B cell (primary cell): ENCODE measurements at regions not wholly inside any gene's neighbourhood (a gene's known extent, or its start where the extent isn't known, plus 50 kb on each side); places are given as distances from the start of the nearest gene placed in this dataset.

ENCODE experiments used
- ATAC-seq: fragments of 200-7000 bp; cut with Tn5 transposase; one replicate; pipeline ENCODE4 v1.10.0; 2021; ENCODE audit warnings: low read depth, mild to moderate bottlenecking, moderate number of reproducible peaks, moderate library complexity
- CTCF ChIA-PET: fragments of 350-600 bp; sonication (Branson Sonifier 250); formaldehyde crosslinking; loops from one replicate; lab custom pipeline; 2021; ENCODE audit warnings: antibody characterized with exemption, inconsistent platforms; lab: Charles Lee
- POLR2A ChIA-PET: fragments of 350-600 bp; sonication (Branson Sonifier 250); formaldehyde crosslinking; loops from one replicate; lab custom pipeline; 2021; ENCODE audit warnings: antibody characterized with exemption; lab: Charles Lee
- DNase-seq: peaks from one replicate; pipeline ENCODE4 v3.0.0; 2013
- H2AFZ ChIP-seq: 2 replicates; pipeline ENCODE4 v1.6.1; 2012; ENCODE audit warnings: mild to moderate bottlenecking, low read depth, low read length; ENCODE audit not compliant: insufficient read depth, poor library complexity, severe bottlenecking
- H3K27ac ChIP-seq, 2 donors: 1 replicate in 1 of 2; 2 replicates in 1 of 2; pipeline ENCODE4 v1.5.1; 2012 to 2013; ENCODE audit warnings: low read length in 2 of 2, mild to moderate bottlenecking in 2 of 2, moderate library complexity in 1 of 2
- H3K27me3 ChIP-seq, 4 experiments: fragments of 200-600 bp in 1 of 4; sonication (generic) in 1 of 4; replicated peaks in 1 of 4; 1 replicate in 2 of 4; 2 replicates in 2 of 4; pipeline versions ENCODE4 v1.6.1 to v1.7.0; 2013 to 2016; ENCODE audit warnings: low read length in 3 of 4, mild to moderate bottlenecking in 2 of 4, mixed read lengths in 1 of 4, moderate library complexity in 1 of 4; ENCODE audit not compliant: insufficient read depth in 4 of 4, control insufficient read depth in 3 of 4; ENCODE audit errors: control extremely low read depth in 1 of 4
- H3K36me3 ChIP-seq, 2 experiments: replicated peaks in 1 of 2; 1 replicate in 1 of 2; 2 replicates in 1 of 2; pipeline versions ENCODE4 v1.6.1 to v1.7.1; 2013; ENCODE audit warnings: low read length in 1 of 2; ENCODE audit not compliant: insufficient read depth in 2 of 2, control insufficient read depth in 1 of 2; ENCODE audit errors: control extremely low read depth in 1 of 2, extremely low read depth in 1 of 2
- H3K4me1 ChIP-seq, 2 donors: fragments of 200-600 bp in 1 of 2; sonication (generic) in 1 of 2; 1 replicate in 1 of 2; 2 replicates in 1 of 2; pipeline versions ENCODE4 v1.5.1 to v1.6.1; 2013 to 2017; ENCODE audit warnings: low read length in 2 of 2; ENCODE audit not compliant: control insufficient read depth in 2 of 2, insufficient read depth in 2 of 2
- H3K4me2 ChIP-seq: replicated peaks from 2 replicates; pipeline ENCODE3; 2012; ENCODE audit warnings: mild to moderate bottlenecking, low read depth, low read length; ENCODE audit not compliant: poor library complexity, severe bottlenecking
- H3K4me3 ChIP-seq, 5 experiments: fragments of 200-600 bp in 1 of 5; sonication (generic) in 1 of 5; 1 replicate in 3 of 5; 2 replicates in 2 of 5; pipeline versions ENCODE4 v1.5.1 to v1.7.0; 2011 to 2016; ENCODE audit warnings: low read length in 4 of 5, mild to moderate bottlenecking in 4 of 5, low read depth in 2 of 5, control low read depth in 1 of 5, moderate library complexity in 1 of 5; ENCODE audit not compliant: insufficient read depth in 1 of 5; ENCODE audit errors: control extremely low read depth in 1 of 5, extremely low read depth in 1 of 5
- H3K79me2 ChIP-seq: fragments of 200-600 bp; sonication (generic); one replicate; pipeline ENCODE4 v1.6.0; 2016; ENCODE audit warnings: low read length; ENCODE audit not compliant: control insufficient read depth, insufficient read depth
- H3K9ac ChIP-seq: fragments of 200-600 bp; sonication (generic); 2 replicates; pipeline ENCODE4 v1.6.1; 2017; ENCODE audit warnings: mild to moderate bottlenecking, low read length, moderate library complexity
- H3K9me3 ChIP-seq, 3 donors: one replicate each; pipeline versions ENCODE4 v1.6.1 to v1.7.1; 2013; ENCODE audit warnings: low read length in 2 of 3; ENCODE audit not compliant: control insufficient read depth in 2 of 3, insufficient read depth in 1 of 3; ENCODE audit errors: control extremely low read depth in 1 of 3
- H4K20me1 ChIP-seq: 2 replicates; pipeline ENCODE4 v1.6.0; 2012; ENCODE audit warnings: mild to moderate bottlenecking, low read length; ENCODE audit not compliant: insufficient read depth, control insufficient read depth, poor library complexity, severe bottlenecking
- H3K27ac Mint-ChIP-seq: one replicate; pipeline ENCODE4 v1.8.0; 2021; ENCODE audit warnings: mixed read lengths
- H3K27me3 Mint-ChIP-seq: one replicate; pipeline ENCODE4 v1.8.0; 2021; ENCODE audit warnings: mixed read lengths
- H3K4me1 Mint-ChIP-seq: one replicate; pipeline ENCODE4 v1.8.0; 2021; ENCODE audit warnings: mixed read lengths
- H3K4me3 Mint-ChIP-seq: one replicate; pipeline ENCODE4 v1.8.0; 2021; ENCODE audit warnings: mixed read lengths
- H3K9me3 Mint-ChIP-seq: one replicate; pipeline ENCODE4 v1.8.0; 2022; ENCODE audit warnings: mixed read lengths; ENCODE audit not compliant: insufficient read depth
- CTCF ChIP-seq: fragments of 200-600 bp; IDR thresholded peaks from one replicate; pipeline ENCODE4 v1.8.0; 2022; ENCODE audit warnings: antibody characterized with exemption, mild to moderate bottlenecking
- EZH2 ChIP-seq: IDR thresholded peaks from 2 replicates; pipeline ENCODE4 v1.6.1; 2012; ENCODE audit warnings: borderline replicate concordance, low read depth, mild to moderate bottlenecking, moderate library complexity, low read length; ENCODE audit not compliant: insufficient read depth, poor library complexity, severe bottlenecking
- WGBS: methylation state at CpG from one replicate; pipeline ENCODE4 v1.1.5; 2013; ENCODE audit warnings: missing lambda C conversion rate; ENCODE audit not compliant: insufficient coverage; 5-methylcytosine and 5-hydroxymethylcytosine counted together
- intact Hi-C: fragments of 100-400 bp; cut with micrococcal nuclease; formaldehyde crosslinking; loops from one replicate; pipeline ENCODE4 v1.10.0; 2022

- H3K4me2 ChIP-seq: no peak overlapping the region
- WGBS: 72% methylated on average over 6 of the region's 6 CpGs
- TF ChIP-seq CTCF: no peak
- no peak for TF ChIP-seq EZH2
- no peak overlapping the region for H3K27ac Mint-ChIP-seq
- ChIA-PET POLR2A (no interaction called here), CTCF (no interaction called here)
- H3K27ac ChIP-seq: no peak overlapping the region
- H2AFZ ChIP-seq: no peak overlapping the region
- no peaks in the 10 kb centered on the region for H3K4me1 Mint-ChIP-seq
- H3K9ac ChIP-seq: no peak overlapping the region
- H3K9me3 Mint-ChIP-seq: peaks cover 3% of the 10 kb centered on the region
- no peaks in the 10 kb centered on the region for H3K27me3 Mint-ChIP-seq
- H3K36me3 ChIP-seq: no peaks in the 10 kb centered on the region
- intact Hi-C loops: no loop called here
- ATAC-seq: no peak
- H3K4me3 Mint-ChIP-seq: no peak overlapping the region
- H3K79me2 ChIP-seq: no peaks in the 10 kb centered on the region
- H3K4me1 ChIP-seq: no peaks in the 10 kb centered on the region
- H3K4me3 ChIP-seq: no peak overlapping the region
- no peaks in the 10 kb centered on the region for H4K20me1 ChIP-seq
- no peak for DNase-seq
- H3K27me3 ChIP-seq: no peaks in the 10 kb centered on the region
- H3K9me3 ChIP-seq: peaks cover 0 to 14% (median 0%) of the 10 kb centered on the region in 3 donors
Measured at GRCh38 chr18:78031589-78031988, 781.9 kb downstream of the GALR1 start.

GRCh38 chr18:78031991-78032390 is 782.3 kb downstream of the GALR1 start:
- Histone ChIP-seq H3K9me3 (peaks cover 0 to 14% (median 0%) of the 10 kb centered on the region in 3 donors), H3K36me3 (no peaks in the 10 kb centered on the region), H2AFZ (no peak overlapping the region), H3K9ac (no peak overlapping the region), H3K4me3 (no peak overlapping the region), H3K27ac (no peak overlapping the region), H3K4me2 (no peak overlapping the region), H4K20me1 (no peaks in the 10 kb centered on the region), H3K4me1 (no peaks in the 10 kb centered on the region), H3K27me3 (no peaks in the 10 kb centered on the region), H3K79me2 (no peaks in the 10 kb centered on the region)
- POLR2A ChIA-PET: no interaction called here
- DNase-seq (no peak), ATAC-seq (no peak)
- Mint-ChIP-seq H3K27me3 (no peaks in the 10 kb centered on the region), H3K4me3 (no peak overlapping the region), H3K9me3 (peaks cover 3% of the 10 kb centered on the region), H3K27ac (no peak overlapping the region), H3K4me1 (no peaks in the 10 kb centered on the region)
- CTCF ChIA-PET: no interaction called here
- TF ChIP-seq EZH2 (no peak), CTCF (no peak)
- WGBS: 95% methylated on average over 8 of the region's 8 CpGs
- intact Hi-C loops: no loop called here
